GM12878 (cell line): ENCODE measurements at regions not wholly inside any gene's neighbourhood (a gene's known extent, or its start where the extent isn't known, plus 50 kb on each side); places are given as distances from the start of the nearest gene placed in this dataset.

Experiments
- ATAC-seq: fragments of 200-7000 bp; cut with Tn5 transposase; 3 replicates; pipeline ENCODE4 v1.9.1; 2020; ENCODE audit warnings: mild to moderate bottlenecking, moderate library complexity
- BruUV-seq: library from RNA; stranded (reverse); fragments of 400-500 nt; replicated peaks from 2 replicates; lab custom pipeline; 2021; lab: Mats Ljungman, UMichigan
- CTCF ChIA-PET: fragments of 300-600 bp; sonication (Branson Sonifier 250); formaldehyde crosslinking; extraction: SDS; loops from one replicate; lab custom pipeline; 2021; ENCODE audit warnings: inconsistent platforms; lab: Yijun Ruan, JAX
- POLR2A ChIA-PET: fragments of 350-600 bp; formaldehyde crosslinking; extraction: SDS; loops from one replicate; lab custom pipeline; 2021; ENCODE audit warnings: inconsistent platforms; lab: Charles Lee
- RAD21 ChIA-PET: fragments of 300-600 bp; sonication (Branson Sonifier 250); formaldehyde crosslinking; loops from one replicate; lab custom pipeline; 2023; ENCODE audit warnings: antibody characterized with exemption; ENCODE audit not compliant: unreplicated experiment; lab: Charles Lee
- SMC1A ChIA-PET: fragments of 300-600 bp; sonication (Branson Sonifier 250); formaldehyde crosslinking; loops from one replicate; lab custom pipeline; 2023; ENCODE audit not compliant: unreplicated experiment, uncharacterized antibody; lab: Charles Lee
- DNase-seq: peaks from one replicate; pipeline ENCODE4 v3.0.0-alpha.2; 2011; ENCODE audit warnings: low read depth, low spot score
- FAIRE-seq: peaks from 3 replicates; lab custom pipeline; 2011; peaks lifted over from hg19 to GRCh38; lab: Jason Lieb, UNC
- H2AFZ ChIP-seq: 2 replicates; pipeline ENCODE4 v1.6.0; 2011; ENCODE audit warnings: low read depth, low read length, control low read depth; ENCODE audit not compliant: control insufficient read depth
- H3K27ac ChIP-seq: 2 replicates; pipeline ENCODE4 v1.5.1; 2011; ENCODE audit warnings: control low read depth; ENCODE audit not compliant: control insufficient read depth, insufficient read depth
- H3K27me3 ChIP-seq, 2 experiments: replicated peaks in 1 of 2; 2 replicates each; pipeline versions ENCODE4 v1.6.0 to v1.6.1; 2011; ENCODE audit warnings: low read length in 1 of 2; ENCODE audit not compliant: control insufficient read depth in 2 of 2, insufficient read depth in 2 of 2
- H3K36me3 ChIP-seq, 2 experiments: 2 replicates each; pipeline ENCODE4 v1.5.1; 2011; ENCODE audit warnings: low read length in 1 of 2; ENCODE audit not compliant: control insufficient read depth in 2 of 2, insufficient read depth in 2 of 2
- H3K4me1 ChIP-seq: 2 replicates; pipeline ENCODE4 v1.6.1; 2011; ENCODE audit warnings: mild to moderate bottlenecking, low read length, moderate library complexity, mixed read lengths; ENCODE audit not compliant: control insufficient read depth, insufficient read depth
- H3K4me2 ChIP-seq: 2 replicates; pipeline ENCODE4 v1.6.0; 2011; ENCODE audit warnings: control low read depth; ENCODE audit not compliant: control insufficient read depth, insufficient read depth
- H3K4me3 ChIP-seq: fragments of 200-600 bp; sonication (generic); 2 replicates; pipeline ENCODE4 v1.5.1; 2016
- H3K79me2 ChIP-seq: 2 replicates; pipeline ENCODE4 v1.6.0; 2011; ENCODE audit warnings: low read length; ENCODE audit not compliant: control insufficient read depth, insufficient read depth
- H3K9ac ChIP-seq: 2 replicates; pipeline ENCODE4 v1.8.0; 2011; ENCODE audit warnings: low read length, control low read depth, mixed read lengths; ENCODE audit not compliant: control insufficient read depth, insufficient read depth
- H3K9me3 ChIP-seq: replicated peaks from 3 replicates; pipeline ENCODE4 v1.5.1; 2011; ENCODE audit warnings: mild to moderate bottlenecking, low read length; ENCODE audit not compliant: control insufficient read depth, insufficient read depth
- H4K20me1 ChIP-seq: 2 replicates; pipeline ENCODE4 v1.6.0; 2011; ENCODE audit not compliant: control insufficient read depth, insufficient read depth
- CBX3 ChIP-seq: fragments of 200-600 bp; sonication (generic); IDR thresholded peaks from 2 replicates; pipeline ENCODE4 v1.6.1; 2016; ENCODE audit warnings: low read depth, borderline replicate concordance
- CHD2 ChIP-seq: IDR thresholded peaks from 2 replicates; pipeline ENCODE4 v1.6.1; 2011; ENCODE audit warnings: low read depth, low read length, improper control_type of control experiment, borderline replicate concordance
- FOS ChIP-seq: IDR thresholded peaks from 3 replicates; pipeline ENCODE4 v1.6.1; 2011; ENCODE audit warnings: borderline replicate concordance; ENCODE audit not compliant: insufficient read length; ENCODE audit errors: extremely low read depth
- FOXK2 ChIP-seq: fragments of 450-650 bp; IDR thresholded peaks from 2 replicates; pipeline ENCODE4 v1.6.1; 2017; ENCODE audit warnings: mild to moderate bottlenecking, moderate library complexity
- JUNB ChIP-seq: IDR thresholded peaks from 2 replicates; pipeline ENCODE4 v1.6.1; 2016; ENCODE audit warnings: antibody characterized with exemption, mild to moderate bottlenecking
- MYB ChIP-seq: fragments of 150-350 bp; IDR thresholded peaks from 2 replicates; pipeline ENCODE4 v1.6.1; 2014; ENCODE audit warnings: mild to moderate bottlenecking, low read depth, low read length, borderline replicate concordance
- NFIC ChIP-seq: IDR thresholded peaks from 2 replicates; pipeline ENCODE4 v1.6.1; 2012; ENCODE audit warnings: low read depth, mild to moderate bottlenecking, inconsistent platforms, low read length, moderate library complexity
- SIX5 ChIP-seq: IDR thresholded peaks from 2 replicates; pipeline ENCODE4 v1.6.1; 2011; ENCODE audit warnings: mild to moderate bottlenecking, low read depth, low read length, moderate library complexity; ENCODE audit not compliant: severe bottlenecking
- TARDBP ChIP-seq: IDR thresholded peaks from 2 replicates; pipeline ENCODE4 v1.6.1; 2016; ENCODE audit warnings: borderline replicate concordance
- WGBS: methylation state at CpG from one replicate; pipeline ENCODE4 v1.1.6; 2016; ENCODE audit warnings: low lambda C conversion rate; ENCODE audit not compliant: insufficient replicate concordance, insufficient coverage; ENCODE audit errors: missing lambda C conversion rate; 5-methylcytosine and 5-hydroxymethylcytosine counted together
- in situ Hi-C: fragments of 300-500 bp; cut with MboI; formaldehyde crosslinking; loops from 9 replicates; pipeline ENCODE4 v1.14.3; 2018; ENCODE audit warnings: mixed read lengths
- intact Hi-C: fragments of 100-400 bp; cut with micrococcal nuclease; formaldehyde crosslinking; loops from one replicate; pipeline ENCODE4 v1.14.2; 2022; ENCODE audit not compliant: unreplicated experiment

GRCh38 chr18:66728951-66729350 lies 125.1 kb upstream of the CDH19 start:
- WGBS, result 29% methylated on average over 5 of the region's 5 CpGs
- CTCF ChIA-PET, result interaction anchor here (0.9 kb wide), 1 partner anchor 13 kb away, joined by 3 read pairs; no protein-coding TSS in a partner anchor

GRCh38 chr18:66727991-66728390 lies 124.1 kb upstream of the CDH19 start:
- Histone ChIP-seq H3K9ac (no peak overlapping the region), H2AFZ (no peak overlapping the region), H3K9me3 (no peaks in the 10 kb centered on the region), H3K27me3 (no peaks in the 10 kb centered on the region), H3K27ac (no peak overlapping the region), H3K4me1 (no peaks in the 10 kb centered on the region), H3K4me3 (no peak overlapping the region), H4K20me1 (no peaks in the 10 kb centered on the region), H3K4me2 (no peak overlapping the region), H3K79me2 (no peaks in the 10 kb centered on the region), H3K36me3 (no peaks in the 10 kb centered on the region)
- ATAC-seq (no peak), DNase-seq (no peak), FAIRE-seq (no peak)
- BruUV-seq, result no TSS peak
- 44% methylated on average over 1 of the region's 1 CpG for WGBS
- intact Hi-C loops, result no loop called here
- no peak for TF ChIP-seq JUNB
- TF ChIP-seq MYB, result no peak
- TF ChIP-seq CHD2, result no peak
- TF ChIP-seq TARDBP, result no peak
- no peak for TF ChIP-seq FOS
- ChIA-PET RAD21 (no interaction called here), POLR2A (no interaction called here), CTCF (no interaction called here), SMC1A (interaction anchor here (0.8 kb wide), 1 partner anchor 31 kb away, joined by 4 read pairs; no protein-coding TSS in a partner anchor)
- in situ Hi-C loops, result no loop called here

More at GRCh38 chr18:66728951-66729350, 125.1 kb upstream of the CDH19 start:
- no peaks in the 10 kb centered on the region for H3K36me3 ChIP-seq
- no peak overlapping the region for H2AFZ ChIP-seq
- no peak for ATAC-seq
- H3K9ac ChIP-seq, result no peak overlapping the region
- ChIA-PET RAD21 (no interaction called here), SMC1A (no interaction called here), POLR2A (no interaction called here)
- FAIRE-seq, result no peak
- BruUV-seq, result no TSS peak
- H3K79me2 ChIP-seq, result no peaks in the 10 kb centered on the region
- DNase-seq, result no peak
- H3K4me3 ChIP-seq, result no peak overlapping the region
- H3K27me3 ChIP-seq, result no peaks in the 10 kb centered on the region
- in situ Hi-C loops, result no loop called here
- H3K4me1 ChIP-seq, result no peaks in the 10 kb centered on the region
- no peak overlapping the region for H3K27ac ChIP-seq
- intact Hi-C loops, result no loop called here
- H3K4me2 ChIP-seq, result no peak overlapping the region
- no peak for TF ChIP-seq NFIC
- TF ChIP-seq SIX5, result no peak
- TF ChIP-seq FOXK2, result no peak
- no peak for TF ChIP-seq CBX3
- H4K20me1 ChIP-seq, result no peaks in the 10 kb centered on the region
- no peaks in the 10 kb centered on the region for H3K9me3 ChIP-seq
